Heart left ventricle (tissue), 16 donors: ENCODE measurements at regions not wholly inside any gene's neighbourhood (a gene's known extent, or its start where the extent isn't known, plus 50 kb on each side); places are given as distances from the start of the nearest gene placed in this dataset.
A peak's percentile ranks its signal among the peaks of the same experiment; 100 is the strongest.

Source experiments
- ATAC-seq, 4 donors: fragments of 200-7000 bp; cut with Tn5 transposase; one replicate each; pipeline ENCODE4 v1.9.1; 2020 to 2022; ENCODE audit warnings: moderate library complexity in 4 of 4, mild to moderate bottlenecking in 3 of 4, moderate number of reproducible peaks in 1 of 4
- DNase-seq, 5 donors: peaks; one replicate each; pipeline ENCODE4 v3.0.0-alpha.2; 2020
- H3K27ac ChIP-seq, 12 donors: fragments of 200-600 bp; sonication (generic) in 4 of 12; one replicate each; pipeline versions ENCODE4 v1.5.0 to v1.8.0; 2016 to 2022; ENCODE audit warnings: mild to moderate bottlenecking in 2 of 12
- H3K27me3 ChIP-seq, 9 donors: fragments of 200-600 bp; sonication (generic) in 2 of 9; one replicate each; pipeline versions ENCODE4 v1.5.1 to v1.8.0; 2016 to 2022; ENCODE audit warnings: mild to moderate bottlenecking in 3 of 9
- H3K36me3 ChIP-seq, 9 donors: fragments of 200-600 bp; sonication (generic) in 2 of 9; one replicate each; pipeline versions ENCODE4 v1.5.0 to v1.8.0; 2018 to 2022; ENCODE audit warnings: mild to moderate bottlenecking in 2 of 9
- H3K4me1 ChIP-seq, 12 donors: fragments of 200-600 bp; sonication (generic) in 4 of 12; one replicate each; pipeline versions ENCODE4 v1.5.0 to v1.8.0; 2016 to 2022; ENCODE audit warnings: mild to moderate bottlenecking in 3 of 12
- H3K4me3 ChIP-seq, 12 donors: fragments of 200-600 bp; sonication (generic) in 4 of 12; one replicate each; pipeline versions ENCODE4 v1.5.0 to v1.8.0; 2017 to 2022; ENCODE audit warnings: mild to moderate bottlenecking in 9 of 12, moderate library complexity in 4 of 12
- H3K9me3 ChIP-seq, 12 donors: fragments of 200-600 bp; sonication (generic) in 4 of 12; one replicate each; pipeline versions ENCODE4 v1.5.0 to v1.8.0; 2016 to 2022; ENCODE audit warnings: mild to moderate bottlenecking in 1 of 12
- POLR2A ChIP-seq, 2 donors: fragments of 450-650 bp; IDR thresholded peaks; one replicate each; pipeline ENCODE4 v1.6.1; 2017; ENCODE audit warnings: antibody characterized with exemption in 2 of 2, mild to moderate bottlenecking in 2 of 2, moderate library complexity in 2 of 2
- WGBS, 4 donors: extraction: QIAGEN DNeasy Blood & Tissue Kit in 2 of 4; methylation state at CpG; one replicate each; pipeline versions ENCODE4 v1.1.5 to v1.1.7; 2013 to 2018; 5-methylcytosine and 5-hydroxymethylcytosine counted together
- intact Hi-C, 10 donors: fragments of 100-400 bp; cut with DNase I; formaldehyde crosslinking; loops; one replicate each; pipeline versions ENCODE4 v1.11.1 to v1.14.2; 2022
- TF ChIP-seq, protein P1 (sequence below), 12 donors: fragments of 200-600 bp; sonication (generic) in 4 of 12; IDR thresholded peaks; one replicate each; pipeline versions ENCODE4 v1.5.0 to v1.8.0; 2018 to 2022; ENCODE audit warnings: antibody characterized with exemption in 12 of 12, mild to moderate bottlenecking in 5 of 12
- donor health status: ischemic (EF 13 %, LVEDD 7.1; RV severe dilation, severe dysfunction).
- donor health status: healthy with polysubstance abuse.
- donor health status: DM: no; HTN: yes; CAD: no.
- donor health status: DM: no; HTN: no; CAD: no.
- donor health status: ischemic (EF 25% LVEDD 6.9; RV normal size, moderate dysfunction).
- donor health status: ischemic (EF 25% LVEDD 5.7; RV mildly dilated, moderate dysfunction).
- donor health status: healthy.
- donor health status: DM: yes; HTN: yes; CAD: no.
- donor health status: ischemic (EF 35%, LVEDD 5.7; RV mildly dilated, moderate dysfunction).
- donor health status: nonischemic (EF 11% LVEDD 7.7; RV severe dilation, severe dysfunction).
- donor health status: DM: yes; HTN: yes; CAD: no.
- donor health status: PGD.
- donor health status: ischemic (EF 29% LVEDD 5.4; RV normal size, mild dysfunction).
- donor health status: nonischemic (EF 23%, LVEDD 6.1; RV moderate dilation, normal function).

DNA sequence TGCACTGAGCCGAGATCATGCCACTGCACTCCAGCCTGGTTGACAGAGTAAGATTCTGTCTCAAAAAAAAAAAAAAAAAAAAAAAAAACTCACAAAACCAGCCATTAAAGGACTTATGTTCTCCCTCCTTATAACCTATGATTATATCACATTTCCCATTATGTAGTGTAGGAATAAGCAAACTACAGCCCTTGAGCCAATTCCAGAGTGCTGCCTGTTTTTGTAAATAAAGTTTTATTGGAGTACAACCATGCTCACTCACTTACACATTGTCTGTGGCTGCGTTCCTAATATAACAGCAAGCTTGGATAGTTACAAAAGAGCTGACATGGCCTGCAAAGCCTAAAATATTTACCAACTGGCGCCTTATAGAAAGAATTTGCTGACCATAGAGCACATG lies 72.7 kb upstream of the ARID5B start:
- Histone ChIP-seq H3K4me3 (no peak overlapping the region), H3K9me3 (peaks cover 0 to 3% (median 0%) of the 10 kb centered on the region in 12 donors), H3K4me1 (peaks cover 0 to 12% (median 2%) of the 10 kb centered on the region in 12 donors), H3K36me3 (no peaks in the 10 kb centered on the region), H3K27me3 (no peaks in the 10 kb centered on the region), H3K27ac (no peak overlapping the region)
- ATAC-seq = no peak
- DNase-seq = no peak
- WGBS, 4 donors = 91 to 96% (median 95%) methylated on average over 3 of the region's 3 CpGs
- TF ChIP-seq POLR2A (IDR thresholded peaks at IDR 0.05) = no peak
- TF ChIP-seq, protein P1, sequence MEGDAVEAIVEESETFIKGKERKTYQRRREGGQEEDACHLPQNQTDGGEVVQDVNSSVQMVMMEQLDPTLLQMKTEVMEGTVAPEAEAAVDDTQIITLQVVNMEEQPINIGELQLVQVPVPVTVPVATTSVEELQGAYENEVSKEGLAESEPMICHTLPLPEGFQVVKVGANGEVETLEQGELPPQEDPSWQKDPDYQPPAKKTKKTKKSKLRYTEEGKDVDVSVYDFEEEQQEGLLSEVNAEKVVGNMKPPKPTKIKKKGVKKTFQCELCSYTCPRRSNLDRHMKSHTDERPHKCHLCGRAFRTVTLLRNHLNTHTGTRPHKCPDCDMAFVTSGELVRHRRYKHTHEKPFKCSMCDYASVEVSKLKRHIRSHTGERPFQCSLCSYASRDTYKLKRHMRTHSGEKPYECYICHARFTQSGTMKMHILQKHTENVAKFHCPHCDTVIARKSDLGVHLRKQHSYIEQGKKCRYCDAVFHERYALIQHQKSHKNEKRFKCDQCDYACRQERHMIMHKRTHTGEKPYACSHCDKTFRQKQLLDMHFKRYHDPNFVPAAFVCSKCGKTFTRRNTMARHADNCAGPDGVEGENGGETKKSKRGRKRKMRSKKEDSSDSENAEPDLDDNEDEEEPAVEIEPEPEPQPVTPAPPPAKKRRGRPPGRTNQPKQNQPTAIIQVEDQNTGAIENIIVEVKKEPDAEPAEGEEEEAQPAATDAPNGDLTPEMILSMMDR (IDR thresholded peaks at IDR 0.05) = no peak
- intact Hi-C loops = no loop called here

DNA sequence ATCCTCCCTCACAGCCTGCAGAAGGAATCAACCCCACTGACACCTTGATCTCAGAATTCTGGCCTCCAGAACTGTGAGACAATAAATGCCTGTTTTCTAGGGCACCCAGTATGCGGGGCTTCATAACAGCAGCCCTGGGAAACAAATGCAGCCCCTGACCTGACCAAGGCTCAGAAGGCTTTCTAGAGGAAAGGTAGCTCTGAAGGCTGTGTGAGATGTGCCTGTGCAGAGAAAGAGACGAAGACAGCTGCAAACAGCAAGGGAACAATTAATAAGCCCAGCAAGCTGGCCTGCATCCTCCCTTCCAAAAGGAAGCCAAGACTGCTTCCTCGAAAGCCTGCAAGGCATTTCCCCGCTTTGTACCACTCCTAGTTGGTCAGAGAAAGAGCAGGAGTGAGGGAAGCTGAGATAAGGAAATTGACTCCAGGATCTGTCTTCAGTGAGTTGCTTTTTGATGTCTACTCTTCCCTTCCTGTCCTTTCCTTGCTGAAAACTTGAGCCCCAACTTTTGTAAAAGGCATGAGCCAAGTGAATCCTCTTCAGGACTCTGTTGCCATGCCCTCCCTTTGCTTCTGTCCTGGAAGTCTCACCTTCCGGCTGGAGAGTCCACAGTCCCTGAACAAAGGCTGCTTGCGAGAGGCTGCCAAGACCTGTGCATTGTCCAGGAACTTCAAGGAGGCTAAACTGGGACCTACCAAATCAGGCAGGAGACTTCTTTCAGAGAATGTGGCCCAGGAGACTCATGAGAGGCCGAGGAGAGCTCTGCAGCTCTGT lies 71.2 kb upstream of the ARID5B start:
- H3K27ac ChIP-seq = peak overlapping the region in 1 of 12 donors; percentile 38
- DNase-seq (peak in 3 of 5 donors; percentile 9 to 37 (median 25)), ATAC-seq (peak; percentile 29 to 59 (median 50))
- H3K4me3 ChIP-seq = no peak overlapping the region
- 58 to 64% (median 60%) methylated on average over 7 of the region's 7 CpGs for WGBS, 4 donors
- H3K36me3 ChIP-seq = no peaks in the 10 kb centered on the region
- no peak for TF ChIP-seq POLR2A (IDR thresholded peaks at IDR 0.05)
- TF ChIP-seq, protein P1 (IDR thresholded peaks at IDR 0.05) = no peak
- peaks cover 0 to 3% (median 0%) of the 10 kb centered on the region in 12 donors for H3K9me3 ChIP-seq
- peaks cover 0 to 15% (median 2%) of the 10 kb centered on the region in 12 donors for H3K4me1 ChIP-seq
- no peaks in the 10 kb centered on the region for H3K27me3 ChIP-seq
- intact Hi-C loops = loop anchor here in 3 of 10 donors (10.0 kb wide), 2 partner anchors 65 to 75 kb away; no protein-coding TSS in a partner anchor

DNA sequence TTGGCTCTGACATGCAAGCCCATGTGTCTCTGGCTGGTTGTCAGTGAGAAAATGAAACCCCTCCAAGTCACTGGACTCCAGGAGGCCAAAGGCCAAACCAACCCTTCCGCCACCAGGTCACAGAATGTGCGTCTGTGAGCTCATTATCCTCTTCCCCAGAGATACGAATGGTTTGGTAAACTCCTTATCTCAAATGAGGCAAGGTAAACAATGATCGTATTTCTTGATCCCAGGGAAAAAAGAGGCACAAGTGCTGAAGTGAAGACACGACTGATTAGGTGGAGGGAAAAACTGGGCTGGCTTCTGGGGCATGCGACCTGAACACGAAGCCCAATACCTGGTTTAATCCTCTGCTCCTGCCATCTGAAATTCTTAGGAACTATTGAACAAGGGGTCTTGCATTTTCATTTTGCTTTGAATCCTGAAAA lies 70.6 kb upstream of the ARID5B start:
- H3K4me3 ChIP-seq = no peak overlapping the region
- H3K9me3 ChIP-seq = peaks cover 0 to 3% (median 0%) of the 10 kb centered on the region in 12 donors
- ATAC-seq = peak in 2 of 4 donors; percentile 18 to 74
- 49 to 80% (median 59%) methylated on average over 7 of the region's 7 CpGs for WGBS, 4 donors
- H3K36me3 ChIP-seq = no peaks in the 10 kb centered on the region
- no peaks in the 10 kb centered on the region for H3K27me3 ChIP-seq
- no peak for DNase-seq
- H3K4me1 ChIP-seq = peaks cover 0 to 16% (median 4%) of the 10 kb centered on the region in 12 donors
- TF ChIP-seq POLR2A (IDR thresholded peaks at IDR 0.05) = no peak
- TF ChIP-seq, protein P1 (IDR thresholded peaks at IDR 0.05) = no peak
- intact Hi-C loops = loop anchor here in 3 of 10 donors (10.0 kb wide), 2 partner anchors 66 to 76 kb away; no protein-coding TSS in a partner anchor
- H3K27ac ChIP-seq = peak overlapping the region in 2 of 12 donors; percentile 38 to 47

DNA sequence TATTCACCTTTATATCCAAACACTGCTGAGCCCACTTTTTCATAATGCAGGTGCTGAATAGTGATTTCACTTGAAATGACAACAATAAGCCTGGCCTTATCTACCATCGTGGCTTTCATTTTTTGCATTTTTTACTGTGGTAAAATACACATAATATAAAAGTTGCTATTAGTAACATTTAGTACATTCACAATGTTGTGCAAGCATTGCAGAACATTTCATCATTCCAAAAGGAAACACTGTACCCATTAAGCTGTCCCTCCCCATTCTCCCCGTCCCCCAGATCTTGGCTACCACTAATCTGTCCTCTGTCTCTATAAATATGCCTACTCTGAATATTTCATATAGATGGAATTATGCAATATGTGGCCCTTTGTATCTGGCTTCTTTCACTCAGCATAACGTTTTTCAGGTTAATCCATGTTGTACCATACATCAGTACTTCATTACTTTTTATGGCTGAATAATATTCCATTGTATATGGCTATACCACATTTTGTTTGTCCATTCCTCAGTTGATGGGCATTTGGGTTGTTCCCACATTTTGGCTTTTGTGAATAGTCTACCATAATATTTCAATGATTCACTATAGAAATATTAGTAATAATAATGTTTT lies 68.5 kb upstream of the ARID5B start:
- ATAC-seq (no peak), DNase-seq (no peak)
- WGBS, 4 donors = 84 to 90% (median 89%) methylated on average over 3 of the region's 3 CpGs
- Histone ChIP-seq H3K4me3 (no peak overlapping the region), H3K9me3 (peaks cover 0 to 3% (median 0%) of the 10 kb centered on the region in 12 donors), H3K27ac (no peak overlapping the region), H3K36me3 (no peaks in the 10 kb centered on the region), H3K4me1 (peaks cover 0 to 32% (median 11%) of the 10 kb centered on the region in 12 donors), H3K27me3 (no peaks in the 10 kb centered on the region)
- TF ChIP-seq, protein P1 (IDR thresholded peaks at IDR 0.05) = no peak
- TF ChIP-seq POLR2A (IDR thresholded peaks at IDR 0.05) = no peak
- intact Hi-C loops = loop anchor here in 3 of 10 donors (10.0 kb wide), 2 partner anchors 68 to 78 kb away; no protein-coding TSS in a partner anchor
